ENCODE measurements at regions not wholly inside any gene's neighbourhood (a gene's known extent, or its start where the extent isn't known, plus 50 kb on each side); places are given as distances from the start of the nearest gene placed in this dataset.

DNA sequence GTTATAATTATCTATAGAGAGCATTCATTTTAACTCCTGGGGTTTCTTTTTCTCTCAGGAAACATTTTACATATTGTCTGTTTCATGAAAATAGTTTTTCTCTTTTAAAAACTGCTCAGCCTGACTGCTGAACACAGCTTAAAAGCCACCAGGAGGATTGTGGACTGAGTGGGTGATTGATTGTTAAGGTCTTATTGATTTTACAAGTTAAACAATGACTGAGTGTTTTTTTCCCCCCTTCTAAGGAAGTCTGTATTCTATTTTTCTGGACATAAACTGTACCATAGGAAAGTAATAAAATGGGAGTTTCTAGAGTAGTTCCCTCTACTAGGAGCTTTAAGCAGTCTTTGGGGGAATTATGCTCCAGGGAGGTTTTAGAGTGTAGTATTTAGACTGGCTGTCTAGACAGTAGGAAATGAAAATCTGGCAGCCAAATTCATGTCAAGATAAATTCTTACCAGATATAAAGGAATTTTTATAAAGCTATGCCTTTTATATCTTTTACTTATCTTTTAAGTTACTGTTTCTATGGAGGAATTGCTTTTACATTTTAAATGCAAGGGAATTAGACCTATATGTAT lies 463.9 kb downstream of the PRR16 start:
- no peaks in the 10 kb centered on the region for H3K4me1 ChIP-seq
- no peaks in the 10 kb centered on the region for H3K9me3 ChIP-seq
- no peak overlapping the region for H3K4me3 ChIP-seq
- H3K27me3 ChIP-seq (ENCODE audit: insufficient read depth in 3 of 3, low read length in 2 of 3) = no peaks in the 10 kb centered on the region
- H3K27ac ChIP-seq = no peak overlapping the region
- DNase-seq = no peak
- TF ChIP-seq, protein P1, sequence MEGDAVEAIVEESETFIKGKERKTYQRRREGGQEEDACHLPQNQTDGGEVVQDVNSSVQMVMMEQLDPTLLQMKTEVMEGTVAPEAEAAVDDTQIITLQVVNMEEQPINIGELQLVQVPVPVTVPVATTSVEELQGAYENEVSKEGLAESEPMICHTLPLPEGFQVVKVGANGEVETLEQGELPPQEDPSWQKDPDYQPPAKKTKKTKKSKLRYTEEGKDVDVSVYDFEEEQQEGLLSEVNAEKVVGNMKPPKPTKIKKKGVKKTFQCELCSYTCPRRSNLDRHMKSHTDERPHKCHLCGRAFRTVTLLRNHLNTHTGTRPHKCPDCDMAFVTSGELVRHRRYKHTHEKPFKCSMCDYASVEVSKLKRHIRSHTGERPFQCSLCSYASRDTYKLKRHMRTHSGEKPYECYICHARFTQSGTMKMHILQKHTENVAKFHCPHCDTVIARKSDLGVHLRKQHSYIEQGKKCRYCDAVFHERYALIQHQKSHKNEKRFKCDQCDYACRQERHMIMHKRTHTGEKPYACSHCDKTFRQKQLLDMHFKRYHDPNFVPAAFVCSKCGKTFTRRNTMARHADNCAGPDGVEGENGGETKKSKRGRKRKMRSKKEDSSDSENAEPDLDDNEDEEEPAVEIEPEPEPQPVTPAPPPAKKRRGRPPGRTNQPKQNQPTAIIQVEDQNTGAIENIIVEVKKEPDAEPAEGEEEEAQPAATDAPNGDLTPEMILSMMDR (IDR thresholded peaks at IDR 0.05) = no peak
- intact Hi-C loops (cut with DNase I) = no loop called here
- H3K36me3 ChIP-seq (ENCODE audit: insufficient read depth in 1 of 2, low read depth in 1 of 2) = no peaks in the 10 kb centered on the region
- ATAC-seq = no peak

DNA sequence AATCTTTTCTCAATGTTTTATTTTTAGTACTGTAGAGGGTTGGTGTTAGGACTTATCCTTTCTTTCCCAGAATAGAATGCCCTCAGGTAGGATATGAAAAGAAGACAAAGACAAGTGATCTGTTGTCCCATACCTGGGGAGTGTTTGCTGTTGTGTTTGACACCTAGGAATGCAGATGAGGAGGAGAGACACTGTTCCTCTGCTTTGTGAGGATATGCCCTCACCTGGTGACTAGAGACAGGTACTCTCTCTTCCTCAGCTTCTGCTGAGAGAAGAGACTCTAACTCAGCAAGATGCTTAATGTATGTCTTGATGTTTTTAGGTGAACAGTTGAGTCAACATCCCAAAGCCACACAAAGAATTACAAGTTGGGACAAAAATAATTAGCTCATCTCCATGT lies 468.4 kb downstream of the PRR16 start:
- Histone ChIP-seq H3K4me1 (no peaks in the 10 kb centered on the region), H3K27ac (no peak overlapping the region), H3K36me3 (ENCODE audit: insufficient read depth in 1 of 2, low read depth in 1 of 2) (no peaks in the 10 kb centered on the region), H3K27me3 (ENCODE audit: insufficient read depth in 3 of 3, low read length in 2 of 3) (no peaks in the 10 kb centered on the region), H3K9me3 (no peaks in the 10 kb centered on the region), H3K4me3 (no peak overlapping the region)
- TF ChIP-seq, protein P1 (IDR thresholded peaks at IDR 0.05) = no peak
- ATAC-seq (no peak), DNase-seq (no peak)
- intact Hi-C loops (cut with DNase I) = no loop called here

DNA sequence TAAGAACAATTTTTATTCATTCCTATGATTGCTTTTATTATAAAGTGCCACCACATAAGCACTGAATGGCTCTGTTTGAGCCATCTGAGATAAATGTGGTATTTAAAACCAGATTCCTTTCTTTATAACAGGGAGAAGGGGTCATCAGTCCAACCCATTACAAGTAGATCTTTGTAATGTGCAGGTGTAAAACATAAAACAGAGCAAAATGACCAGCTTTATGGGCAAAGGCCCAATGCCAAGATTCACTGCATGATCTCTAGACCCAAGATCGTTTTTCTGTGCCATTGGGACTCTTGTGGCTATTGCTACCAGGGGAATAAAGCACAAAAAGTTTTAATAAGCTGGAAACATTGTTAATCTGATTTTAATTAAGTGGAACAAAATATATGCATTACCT lies 469.9 kb downstream of the PRR16 start:
- Histone ChIP-seq H3K9me3 (no peaks in the 10 kb centered on the region), H3K4me3 (no peak overlapping the region), H3K27ac (no peak overlapping the region), H3K36me3 (ENCODE audit: insufficient read depth in 1 of 2, low read depth in 1 of 2) (no peaks in the 10 kb centered on the region), H3K4me1 (no peaks in the 10 kb centered on the region), H3K27me3 (ENCODE audit: insufficient read depth in 3 of 3, low read length in 2 of 3) (no peaks in the 10 kb centered on the region)
- ATAC-seq = no peak
- WGBS, 3 donors = 14 to 19% (median 17%) methylated on average over 1 of the region's 1 CpG
- TF ChIP-seq, protein P1 (IDR thresholded peaks at IDR 0.05) = no peak
- intact Hi-C loops (cut with DNase I) = no loop called here
- DNase-seq = no peak

DNA sequence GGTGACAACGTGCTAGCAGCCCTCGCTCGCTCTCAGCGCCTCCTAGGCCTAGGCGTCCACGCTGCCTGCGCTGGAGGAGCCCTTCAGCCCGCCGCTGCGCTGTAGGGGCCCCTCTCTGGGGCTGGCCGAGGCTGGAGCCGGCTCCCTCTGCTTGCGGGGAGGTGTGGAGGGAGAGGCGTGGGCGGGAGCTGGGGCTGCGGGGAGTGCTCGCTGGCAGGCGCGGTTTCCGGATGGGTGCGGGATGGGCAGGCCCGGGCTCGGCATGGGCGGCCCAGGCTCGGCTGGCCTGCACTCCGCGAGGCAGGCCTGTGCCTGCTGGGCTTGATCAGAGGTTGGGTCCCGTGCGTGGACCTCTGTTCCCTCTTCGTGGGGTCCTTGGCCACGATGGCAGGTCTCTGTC lies 472.6 kb downstream of the PRR16 start:
- Histone ChIP-seq H3K4me1 (no peaks in the 10 kb centered on the region), H3K4me3 (no peak overlapping the region), H3K36me3 (ENCODE audit: insufficient read depth in 1 of 2, low read depth in 1 of 2) (no peaks in the 10 kb centered on the region), H3K27me3 (ENCODE audit: insufficient read depth in 3 of 3, low read length in 2 of 3) (no peaks in the 10 kb centered on the region), H3K9me3 (no peaks in the 10 kb centered on the region), H3K27ac (no peak overlapping the region)
- ATAC-seq (no peak), DNase-seq (peak in 1 of 2 donors; percentile 45)
- intact Hi-C loops (cut with DNase I) = no loop called here
- 87 to 92% (median 91%) methylated on average over 31 of the region's 31 CpGs for WGBS, 3 donors
- TF ChIP-seq, protein P1 (IDR thresholded peaks at IDR 0.05) = no peak

DNA sequence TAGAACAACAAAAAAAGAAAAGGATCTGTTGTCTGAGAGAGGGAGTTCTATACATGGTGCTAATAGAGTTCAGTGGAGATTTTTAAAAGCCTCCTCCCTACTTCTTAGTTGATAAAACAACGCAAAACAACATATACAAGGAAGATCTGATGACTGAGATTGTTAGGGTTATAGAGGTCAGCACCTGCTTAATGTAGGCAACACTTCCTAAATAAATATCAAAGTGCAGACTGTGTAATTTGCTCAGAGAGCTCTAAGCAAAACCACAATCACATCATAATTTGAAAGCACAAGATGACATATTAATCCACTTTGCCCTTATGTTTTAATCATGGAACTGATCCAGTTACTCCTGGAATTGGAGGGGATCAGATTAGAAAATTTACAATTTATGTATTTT lies 474.5 kb downstream of the PRR16 start:
- no peak for DNase-seq
- H3K27ac ChIP-seq = no peak overlapping the region
- 69 to 82% (median 71%) methylated on average over 1 of the region's 1 CpG for WGBS, 3 donors

More for the DNA sequence above, 474.5 kb downstream of the PRR16 start:
- no peaks in the 10 kb centered on the region for H3K27me3 ChIP-seq (ENCODE audit: insufficient read depth in 3 of 3, low read length in 2 of 3)
- no peak overlapping the region for H3K4me3 ChIP-seq
- no peaks in the 10 kb centered on the region for H3K9me3 ChIP-seq
- ATAC-seq = no peak
- H3K4me1 ChIP-seq = peaks cover 8% of the 10 kb centered on the region
- TF ChIP-seq, protein P1 (IDR thresholded peaks at IDR 0.05) = no peak
- intact Hi-C loops (cut with DNase I) = no loop called here
- H3K36me3 ChIP-seq (ENCODE audit: insufficient read depth in 1 of 2, low read depth in 1 of 2) = no peaks in the 10 kb centered on the region

All from psoas muscle (tissue), 7 donors.